T1000 (cell line): ENCODE measurements at regions not wholly inside any gene's neighbourhood (a gene's known extent, or its start where the extent isn't known, plus 50 kb on each side); places are given as distances from the start of the nearest gene placed in this dataset.

Experiments
- DNase-seq: peaks from one replicate; lab custom pipeline; 2025; ENCODE audit warnings: mixed read lengths; lab: John Stamatoyannopoulos, UW

GRCh38 chr11:134866981-134867675, 455.1 kb upstream of the B3GAT1 start:
- no peak for DNase-seq

GRCh38 chr11:134866215-134866614, 454.2 kb upstream of the B3GAT1 start:
- no peak for DNase-seq

- DNase-seq, result no peak
Observed at GRCh38 chr11:134864968-134865305, 452.9 kb upstream of the B3GAT1 start.

- DNase-seq, result no peak
Observed at GRCh38 chr11:134864233-134864967, 452.4 kb upstream of the B3GAT1 start.

GRCh38 chr11:134863294-134863693, 451.3 kb upstream of the B3GAT1 start:
- no peak for DNase-seq

GRCh38 chr11:134862587-134863195, 450.6 kb upstream of the B3GAT1 start:
- no peak for DNase-seq

- no peak for DNase-seq
Observed at GRCh38 chr11:134862105-134862502, 450.1 kb upstream of the B3GAT1 start.

- no peak for DNase-seq
Observed at GRCh38 chr11:134861490-134862104, 449.6 kb upstream of the B3GAT1 start.

GRCh38 chr11:134858783-134859480, 446.9 kb upstream of the B3GAT1 start:
- DNase-seq, result no peak

- DNase-seq, result no peak
Observed at GRCh38 chr11:134857035-134857434, 445.0 kb upstream of the B3GAT1 start.

GRCh38 chr11:134856056-134856971, 444.3 kb upstream of the B3GAT1 start:
- no peak for DNase-seq

- no peak for DNase-seq
Observed at GRCh38 chr11:134853992-134854991, 442.2 kb upstream of the B3GAT1 start.

- peak; percentile 70 for DNase-seq
Observed at GRCh38 chr11:134851503-134852224, 439.6 kb upstream of the B3GAT1 start.

GRCh38 chr11:134850566-134850965, 438.5 kb upstream of the B3GAT1 start:
- no peak for DNase-seq

GRCh38 chr11:134849833-134850232, 437.8 kb upstream of the B3GAT1 start:
- no peak for DNase-seq

GRCh38 chr11:134847083-134847715, 435.2 kb upstream of the B3GAT1 start:
- no peak for DNase-seq

- DNase-seq, result no peak
Observed at GRCh38 chr11:134846328-134847082, 434.5 kb upstream of the B3GAT1 start.
